OCI-LY1 (cell line): ENCODE measurements at regions not wholly inside any gene's neighbourhood (a gene's known extent, or its start where the extent isn't known, plus 50 kb on each side); places are given as distances from the start of the nearest gene placed in this dataset.

Experiments
- H2AFZ ChIP-seq: fragments of 200-600 bp; sonication (generic), shearing (Covaris generic); 2 replicates; pipeline ENCODE4 v1.6.0; 2014; ENCODE audit warnings: antibody characterized with exemption, mild to moderate bottlenecking, low read length
- H3F3A ChIP-seq: fragments of 200-600 bp; sonication (generic), shearing (Covaris generic); 2 replicates; pipeline ENCODE4 v1.6.0; 2014; ENCODE audit warnings: mild to moderate bottlenecking, antibody characterized with exemption, low read length, moderate library complexity; ENCODE audit not compliant: insufficient read depth
- H3K27ac ChIP-seq: fragments of 200-600 bp; sonication (generic); 2 replicates; pipeline ENCODE4 v1.5.1; 2014; ENCODE audit warnings: low read length, mixed run types, mild to moderate bottlenecking, low read depth; ENCODE audit not compliant: poor library complexity, severe bottlenecking
- H3K27me3 ChIP-seq: fragments of 200-600 bp; sonication (generic); 2 replicates; pipeline ENCODE4 v1.6.0; 2014; ENCODE audit warnings: antibody characterized with exemption, mild to moderate bottlenecking, low read length, moderate library complexity; ENCODE audit not compliant: insufficient read depth
- H3K36me3 ChIP-seq: fragments of 200-600 bp; sonication (generic); 2 replicates; pipeline ENCODE4 v1.6.1; 2014; ENCODE audit warnings: mild to moderate bottlenecking, antibody characterized with exemption, low read length, moderate library complexity, mixed read lengths; ENCODE audit not compliant: insufficient read depth
- H3K4me1 ChIP-seq: fragments of 200-600 bp; sonication (generic); 2 replicates; pipeline ENCODE4 v1.5.1; 2014; ENCODE audit warnings: mild to moderate bottlenecking, low read length, moderate library complexity; ENCODE audit not compliant: insufficient read depth, severe bottlenecking
- H3K4me2 ChIP-seq: fragments of 200-600 bp; sonication (generic), shearing (Covaris generic); 2 replicates; pipeline ENCODE4 v1.6.1; 2014; ENCODE audit warnings: low read length
- H3K4me3 ChIP-seq: fragments of 200-600 bp; sonication (generic); 2 replicates; pipeline ENCODE4 v1.5.1; 2014; ENCODE audit warnings: low read length, low read depth, mild to moderate bottlenecking, mixed read lengths; ENCODE audit not compliant: poor library complexity, severe bottlenecking
- H3K79me2 ChIP-seq: fragments of 200-600 bp; shearing (Covaris generic); 2 replicates; pipeline ENCODE4 v1.6.1; 2016; ENCODE audit warnings: mixed run types, low read length, mixed read lengths; ENCODE audit not compliant: insufficient read depth
- H3K9ac ChIP-seq: fragments of 200-600 bp; sonication (generic), shearing (Covaris generic); 2 replicates; pipeline ENCODE4 v1.6.1; 2014; ENCODE audit warnings: mild to moderate bottlenecking, low read length, mixed read lengths
- H3K9me2 ChIP-seq: fragments of 200-600 bp; sonication (generic), shearing (Covaris generic); 2 replicates; pipeline ENCODE4 v1.6.1; 2014; ENCODE audit warnings: low read depth, mild to moderate bottlenecking, low read length, mixed read lengths
- H3K9me3 ChIP-seq: fragments of 200-600 bp; shearing (Covaris generic); 2 replicates; pipeline ENCODE4 v1.6.1; 2014; ENCODE audit warnings: low read length, mixed read lengths
- H4K20me1 ChIP-seq: fragments of 200-600 bp; sonication (generic), shearing (Covaris generic); 2 replicates; pipeline ENCODE4 v1.6.0; 2016; ENCODE audit warnings: mild to moderate bottlenecking, low read length; ENCODE audit not compliant: insufficient read depth
- CTCF ChIP-seq: fragments of 200-600 bp; sonication (generic), shearing (Covaris generic); IDR thresholded peaks from 2 replicates; pipeline ENCODE4 v1.5.1; 2017; ENCODE audit warnings: mild to moderate bottlenecking, antibody characterized with exemption, low read length, moderate library complexity, mixed read lengths
- EZH2 ChIP-seq: fragments of 200-600 bp; sonication (generic), shearing (Covaris generic); IDR thresholded peaks from 2 replicates; pipeline ENCODE4 v1.8.0; 2017; ENCODE audit warnings: borderline replicate concordance, mixed run types, mild to moderate bottlenecking, antibody characterized with exemption, low read length, moderate library complexity, mixed read lengths

- Histone ChIP-seq H3K9me3 (peaks cover 5% of the 10 kb centered on the region; the same call in 1 of the 2 replicates), H3K27me3 (no peaks in the 10 kb centered on the region), H4K20me1 (no peaks in the 10 kb centered on the region), H3K4me3 (no peak overlapping the region), H3K4me1 (peaks cover 7% of the 10 kb centered on the region), H3K36me3 (no peaks in the 10 kb centered on the region; the same call in 1 of the 2 replicates), H3K4me2 (no peak overlapping the region), H3F3A (no peaks in the 10 kb centered on the region), H3K9ac (no peak overlapping the region), H3K27ac (no peak overlapping the region), H3K79me2 (no peaks in the 10 kb centered on the region), H2AFZ (no peak overlapping the region), H3K9me2 (no peaks in the 10 kb centered on the region)
- no peak for TF ChIP-seq CTCF
- no peak for TF ChIP-seq EZH2
Measured at GRCh38 chr12:90067791-90068190, 359.2 kb upstream of the ATP2B1 start.

GRCh38 chr12:90064852-90065801 lies 356.5 kb upstream of the ATP2B1 start:
- Histone ChIP-seq H3K27me3 (no peaks in the 10 kb centered on the region), H3K79me2 (no peaks in the 10 kb centered on the region), H3K9ac (no peak overlapping the region), H3K36me3 (no peaks in the 10 kb centered on the region), H3K4me3 (no peak overlapping the region), H3K4me1 (peaks cover 7% of the 10 kb centered on the region), H3K9me3 (no peaks in the 10 kb centered on the region), H3K9me2 (no peaks in the 10 kb centered on the region), H3K4me2 (no peak overlapping the region), H3F3A (no peaks in the 10 kb centered on the region), H3K27ac (no peak overlapping the region), H4K20me1 (no peaks in the 10 kb centered on the region), H2AFZ (no peak overlapping the region)
- TF ChIP-seq EZH2, result no peak
- no peak for TF ChIP-seq CTCF

GRCh38 chr12:90062799-90063198 lies 354.2 kb upstream of the ATP2B1 start:
- no peaks in the 10 kb centered on the region for H3K9me3 ChIP-seq
- H3K27me3 ChIP-seq, result no peaks in the 10 kb centered on the region
- H3K9me2 ChIP-seq, result no peaks in the 10 kb centered on the region
- no peak for TF ChIP-seq CTCF
- no peak for TF ChIP-seq EZH2
- no peak overlapping the region for H2AFZ ChIP-seq
- peaks cover 7% of the 10 kb centered on the region for H3K4me1 ChIP-seq
- H3K79me2 ChIP-seq, result no peaks in the 10 kb centered on the region
- H3F3A ChIP-seq, result no peaks in the 10 kb centered on the region
- H4K20me1 ChIP-seq, result no peaks in the 10 kb centered on the region
- H3K4me2 ChIP-seq, result no peak overlapping the region
- no peak overlapping the region for H3K4me3 ChIP-seq
- H3K36me3 ChIP-seq, result no peaks in the 10 kb centered on the region
- H3K27ac ChIP-seq, result no peak overlapping the region
- no peak overlapping the region for H3K9ac ChIP-seq
